ENCODE measurements at regions not wholly inside any gene's neighbourhood (a gene's known extent, or its start where the extent isn't known, plus 50 kb on each side); places are given as distances from the start of the nearest gene placed in this dataset.

DNA sequence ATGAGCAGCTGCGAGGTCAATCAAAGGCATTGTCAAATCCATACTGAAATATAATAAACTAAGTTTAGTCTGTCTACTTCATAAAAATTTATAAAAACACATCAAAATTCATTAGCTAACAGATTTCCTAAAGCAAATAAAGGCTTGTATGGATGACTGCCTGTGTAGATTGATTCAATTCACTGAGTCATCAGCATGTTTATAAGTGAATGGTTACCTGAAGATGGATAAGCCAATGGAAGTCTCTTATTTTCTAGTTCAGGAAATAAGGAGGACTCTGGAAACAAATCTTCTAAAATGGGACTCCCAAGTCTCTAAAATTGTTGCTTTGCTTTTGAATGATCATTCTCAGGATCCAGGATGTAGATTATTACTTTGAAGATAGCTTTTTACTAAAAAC is 57.0 kb upstream of the HNRNPA3 start:
- no peak for DNase-seq

DNA sequence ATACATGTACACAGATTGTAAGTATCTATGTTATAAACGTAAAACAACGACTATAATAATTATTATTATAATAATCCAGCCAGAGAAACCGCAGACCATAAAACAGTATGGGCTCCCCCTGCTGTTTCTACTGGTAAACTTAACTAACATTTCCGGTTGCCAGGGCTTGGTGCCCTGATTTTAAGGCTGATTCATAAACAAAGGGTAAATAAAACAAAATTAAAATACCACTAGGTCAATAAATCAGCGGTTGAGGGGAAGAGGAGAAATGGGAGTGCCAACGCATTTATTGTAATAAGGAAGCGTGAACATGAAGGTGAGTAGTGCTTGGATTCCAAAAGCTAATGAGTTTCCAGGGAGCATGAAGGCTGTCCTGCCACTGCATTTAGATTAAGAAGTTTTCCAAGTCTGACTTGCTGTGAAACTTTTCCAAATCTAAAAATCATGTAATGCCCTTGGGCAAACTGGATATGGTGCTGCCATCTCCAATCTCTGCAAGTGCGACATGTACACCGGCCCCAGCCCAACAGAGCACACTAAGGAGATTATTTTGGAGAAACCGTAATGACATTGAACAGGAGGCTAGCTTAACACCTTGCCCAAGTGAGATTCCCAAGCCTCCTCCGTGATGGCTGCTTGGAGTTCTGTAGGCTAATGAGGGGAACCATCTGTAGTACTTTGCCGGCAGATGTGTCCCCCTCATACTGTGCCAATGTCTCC is 50.7 kb upstream of the HNRNPA3 start:
- DNase-seq, result no peak
